Liver (tissue), 8 donors: ENCODE measurements at regions not wholly inside any gene's neighbourhood (a gene's known extent, or its start where the extent isn't known, plus 50 kb on each side); places are given as distances from the start of the nearest gene placed in this dataset.

Experiments
- DNase-seq: peaks from one replicate; pipeline ENCODE4 v3.0.0-alpha.2; 2017; ENCODE audit warnings: low spot score
- H3K27ac ChIP-seq, 2 donors: one replicate each; pipeline ENCODE4 v1.7.0; 2013; ENCODE audit warnings: inconsistent platforms in 2 of 2, low read length in 2 of 2, control low read depth in 1 of 2, low read depth in 1 of 2, mild to moderate bottlenecking in 1 of 2
- H3K27me3 ChIP-seq, 4 donors: one replicate each; pipeline versions ENCODE4 v1.6.1 to v1.7.0; 2013; ENCODE audit warnings: low read length in 3 of 4, inconsistent platforms in 1 of 4, mild to moderate bottlenecking in 1 of 4, moderate library complexity in 1 of 4; ENCODE audit not compliant: control insufficient read depth in 4 of 4, insufficient read depth in 4 of 4
- H3K36me3 ChIP-seq, 4 donors: one replicate each; pipeline versions ENCODE4 v1.6.1 to v1.7.0; 2013; ENCODE audit warnings: low read length in 3 of 4, mild to moderate bottlenecking in 3 of 4, low read depth in 1 of 4, moderate library complexity in 1 of 4; ENCODE audit not compliant: control insufficient read depth in 4 of 4, insufficient read depth in 3 of 4
- H3K4me1 ChIP-seq, 4 donors: one replicate each; pipeline versions ENCODE4 v1.6.1 to v1.7.0; 2013; ENCODE audit warnings: low read length in 3 of 4, mild to moderate bottlenecking in 3 of 4, moderate library complexity in 1 of 4; ENCODE audit not compliant: control insufficient read depth in 4 of 4, insufficient read depth in 4 of 4
- H3K4me3 ChIP-seq, 3 donors: one replicate each; pipeline versions ENCODE4 v1.6.1 to v1.7.0; 2013; ENCODE audit warnings: low read length in 3 of 3, control low read depth in 1 of 3, low read depth in 1 of 3, mild to moderate bottlenecking in 1 of 3
- H3K9ac ChIP-seq, 2 donors: one replicate each; pipeline ENCODE4 v1.7.0; 2013; ENCODE audit warnings: low read length in 2 of 2, mild to moderate bottlenecking in 2 of 2, moderate library complexity in 2 of 2, control low read depth in 1 of 2, low read depth in 1 of 2
- H3K9me3 ChIP-seq, 4 donors: one replicate each; pipeline versions ENCODE4 v1.6.1 to v1.7.0; 2013; ENCODE audit warnings: low read length in 3 of 4; ENCODE audit not compliant: control insufficient read depth in 4 of 4
- CTCF ChIP-seq: fragments of 150-350 bp; IDR thresholded peaks from 2 replicates; pipeline ENCODE4 v1.5.1; 2017; ENCODE audit warnings: improper control_type of control experiment, low read depth, low read length; ENCODE audit not compliant: missing input control
- EGR1 ChIP-seq, 2 donors: IDR thresholded peaks; 2 replicates each; pipeline ENCODE4 v1.6.1; 2016 to 2018; ENCODE audit warnings: antibody characterized with exemption in 2 of 2, low read depth in 2 of 2
- FOXA1 ChIP-seq: IDR thresholded peaks from 2 replicates; pipeline ENCODE4 v1.6.1; 2016; ENCODE audit warnings: antibody characterized with exemption
- FOXA2 ChIP-seq: IDR thresholded peaks from 2 replicates; pipeline ENCODE4 v1.6.1; 2016; ENCODE audit warnings: antibody characterized with exemption
- GABPA ChIP-seq, 2 donors: IDR thresholded peaks in 1 of 2; conservative IDR thresholded peaks in 1 of 2; 2 replicates each; pipeline ENCODE4 v1.6.1; 2016; ENCODE audit warnings: antibody characterized with exemption in 2 of 2, mild to moderate bottlenecking in 1 of 2, moderate library complexity in 1 of 2
- HNF4A ChIP-seq, 2 donors: conservative IDR thresholded peaks; 2 replicates each; pipeline ENCODE4 v1.6.1; 2016; ENCODE audit warnings: antibody characterized with exemption in 2 of 2, mild to moderate bottlenecking in 2 of 2
- HNF4G ChIP-seq: IDR thresholded peaks from 2 replicates; pipeline ENCODE4 v1.6.1; 2016; ENCODE audit warnings: antibody characterized with exemption
- JUND ChIP-seq, 2 donors: IDR thresholded peaks; 2 replicates each; pipeline ENCODE4 v1.6.1; 2016; ENCODE audit warnings: antibody characterized with exemption in 2 of 2
- MAX ChIP-seq: IDR thresholded peaks from 2 replicates; pipeline ENCODE4 v1.6.1; 2016; ENCODE audit warnings: antibody characterized with exemption
- NR2F2 ChIP-seq: IDR thresholded peaks from 2 replicates; pipeline ENCODE4 v1.6.1; 2016; ENCODE audit warnings: antibody characterized with exemption
- RAD21 ChIP-seq, 2 donors: IDR thresholded peaks; 2 replicates each; pipeline ENCODE4 v1.6.1; 2016; ENCODE audit warnings: antibody characterized with exemption in 2 of 2, mild to moderate bottlenecking in 2 of 2
- REST ChIP-seq: IDR thresholded peaks from 2 replicates; pipeline ENCODE4 v1.6.1; 2016; ENCODE audit warnings: antibody characterized with exemption, mild to moderate bottlenecking
- RXRA ChIP-seq, 2 donors: IDR thresholded peaks; 2 replicates each; pipeline ENCODE4 v1.6.1; 2017 to 2018; ENCODE audit warnings: antibody characterized with exemption in 2 of 2, mild to moderate bottlenecking in 1 of 2
- SP1 ChIP-seq: IDR thresholded peaks from 2 replicates; pipeline ENCODE4 v1.6.1; 2018; ENCODE audit warnings: antibody characterized with exemption, mild to moderate bottlenecking
- TAF1 ChIP-seq: conservative IDR thresholded peaks from 2 replicates; pipeline ENCODE4 v1.6.1; 2016; ENCODE audit warnings: antibody characterized with exemption, mild to moderate bottlenecking
- YY1 ChIP-seq: IDR thresholded peaks from 2 replicates; pipeline ENCODE4 v1.6.1; 2016; ENCODE audit warnings: antibody characterized with exemption, mild to moderate bottlenecking
- WGBS: extraction: QIAGEN DNeasy Blood & Tissue Kit; methylation state at CpG from one replicate; pipeline ENCODE4 v1.1.7; 2013; 5-methylcytosine and 5-hydroxymethylcytosine counted together
- TF ChIP-seq, protein P1 (sequence below): IDR thresholded peaks from 2 replicates; pipeline ENCODE4 v1.6.1; 2016; ENCODE audit warnings: antibody characterized with exemption
- TF ChIP-seq, protein P2 (sequence below): IDR thresholded peaks from 2 replicates; pipeline ENCODE4 v1.6.1; 2016; ENCODE audit warnings: antibody characterized with exemption
- donor health status: healthy.
- donor health status: healthy.
- donor health status: healthy.
- donor health status: healthy.
- donor health status: healthy.

- Histone ChIP-seq H3K36me3 (no peaks in the 10 kb centered on the region), H3K27me3 (no peaks in the 10 kb centered on the region), H3K9ac (no peak overlapping the region), H3K4me1 (no peaks in the 10 kb centered on the region), H3K9me3 (peaks cover 0 to 6% (median 4%) of the 10 kb centered on the region in 4 donors), H3K27ac (no peak overlapping the region), H3K4me3 (no peak overlapping the region)
- DNase-seq, result no peak
- WGBS, result 59% methylated on average over 13 of the region's 13 CpGs
- no peak for TF ChIP-seq RAD21 (IDR thresholded peaks at IDR 0.05)
- TF ChIP-seq SP1, result no peak
- TF ChIP-seq HNF4G, result no peak
- TF ChIP-seq, protein P1, sequence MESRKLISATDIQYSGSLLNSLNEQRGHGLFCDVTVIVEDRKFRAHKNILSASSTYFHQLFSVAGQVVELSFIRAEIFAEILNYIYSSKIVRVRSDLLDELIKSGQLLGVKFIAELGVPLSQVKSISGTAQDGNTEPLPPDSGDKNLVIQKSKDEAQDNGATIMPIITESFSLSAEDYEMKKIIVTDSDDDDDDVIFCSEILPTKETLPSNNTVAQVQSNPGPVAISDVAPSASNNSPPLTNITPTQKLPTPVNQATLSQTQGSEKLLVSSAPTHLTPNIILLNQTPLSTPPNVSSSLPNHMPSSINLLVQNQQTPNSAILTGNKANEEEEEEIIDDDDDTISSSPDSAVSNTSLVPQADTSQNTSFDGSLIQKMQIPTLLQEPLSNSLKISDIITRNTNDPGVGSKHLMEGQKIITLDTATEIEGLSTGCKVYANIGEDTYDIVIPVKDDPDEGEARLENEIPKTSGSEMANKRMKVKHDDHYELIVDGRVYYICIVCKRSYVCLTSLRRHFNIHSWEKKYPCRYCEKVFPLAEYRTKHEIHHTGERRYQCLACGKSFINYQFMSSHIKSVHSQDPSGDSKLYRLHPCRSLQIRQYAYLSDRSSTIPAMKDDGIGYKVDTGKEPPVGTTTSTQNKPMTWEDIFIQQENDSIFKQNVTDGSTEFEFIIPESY, result no peak
- no peak for TF ChIP-seq TAF1
- TF ChIP-seq JUND (IDR thresholded peaks at IDR 0.05), result no peak
- TF ChIP-seq REST, result no peak
- no peak for TF ChIP-seq YY1
- TF ChIP-seq FOXA2, result no peak
- TF ChIP-seq HNF4A (conservative IDR thresholded peaks at IDR 0.05), result no peak
Measured at GRCh38 chr1:2962946-2963345, 58.3 kb upstream of the ACTRT2 start.

- Histone ChIP-seq H3K9ac (no peak overlapping the region), H3K4me3 (no peak overlapping the region), H3K9me3 (peaks cover 0 to 3% (median 0%) of the 10 kb centered on the region in 4 donors), H3K27ac (no peak overlapping the region), H3K36me3 (no peaks in the 10 kb centered on the region), H3K4me1 (no peaks in the 10 kb centered on the region), H3K27me3 (no peaks in the 10 kb centered on the region)
- no peak for DNase-seq
- no peak for TF ChIP-seq GABPA (IDR thresholded peaks at IDR 0.05 in 1 of 2, conservative IDR thresholded peaks at IDR 0.05 in 1 of 2)
- TF ChIP-seq CTCF, result no peak
- TF ChIP-seq, protein P1, result no peak
- TF ChIP-seq, protein P2, sequence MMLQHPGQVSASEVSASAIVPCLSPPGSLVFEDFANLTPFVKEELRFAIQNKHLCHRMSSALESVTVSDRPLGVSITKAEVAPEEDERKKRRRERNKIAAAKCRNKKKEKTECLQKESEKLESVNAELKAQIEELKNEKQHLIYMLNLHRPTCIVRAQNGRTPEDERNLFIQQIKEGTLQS, result no peak
- TF ChIP-seq REST, result no peak
- TF ChIP-seq FOXA1, result no peak
- TF ChIP-seq JUND (IDR thresholded peaks at IDR 0.05), result no peak
- TF ChIP-seq FOXA2, result no peak
- no peak for TF ChIP-seq YY1
- no peak for TF ChIP-seq RXRA (IDR thresholded peaks at IDR 0.05)
- no peak for TF ChIP-seq NR2F2
- no peak for TF ChIP-seq HNF4A (conservative IDR thresholded peaks at IDR 0.05)
- TF ChIP-seq RAD21 (IDR thresholded peaks at IDR 0.05), result no peak
- no peak for TF ChIP-seq MAX
- TF ChIP-seq EGR1 (IDR thresholded peaks at IDR 0.05; ENCODE audit: low read depth in 2 of 2), result no peak
- TF ChIP-seq HNF4G, result no peak
- no peak for TF ChIP-seq TAF1
- 82% methylated on average over 4 of the region's 4 CpGs for WGBS
Measured at GRCh38 chr1:2965676-2966075, 55.6 kb upstream of the ACTRT2 start.
